ENCODE measurements at regions not wholly inside any gene's neighbourhood (a gene's known extent, or its start where the extent isn't known, plus 50 kb on each side); places are given as distances from the start of the nearest gene placed in this dataset.

DNA sequence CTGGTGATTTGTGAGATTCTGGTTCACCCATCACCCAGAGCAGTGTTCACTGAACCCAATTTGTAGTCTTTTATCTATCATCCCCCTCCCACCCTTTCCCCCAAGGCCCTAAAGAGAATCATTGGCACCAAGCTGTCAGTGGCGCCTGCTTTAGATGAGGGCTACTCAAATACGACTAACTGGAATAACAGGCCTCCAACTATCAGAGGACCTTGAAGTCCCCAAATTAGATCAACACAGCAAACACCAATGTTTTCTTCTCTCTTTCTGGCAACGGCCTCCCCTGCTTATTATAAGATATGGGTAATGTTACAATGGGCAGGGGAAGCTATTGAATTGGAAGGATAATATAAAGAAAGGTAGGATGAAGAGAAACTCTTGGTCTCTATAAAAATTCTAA lies 232.3 kb downstream of the SCG2 start:
- Histone ChIP-seq H3K9me3 (no peaks in the 10 kb centered on the region), H3K4me1 (ENCODE audit: low read depth) (no peaks in the 10 kb centered on the region), H3K4me3 (no peak overlapping the region), H3K36me3 (ENCODE audit: low read depth) (no peaks in the 10 kb centered on the region)
- intact Hi-C loops (cut with DNase I, micrococcal nuclease): no loop called here
- TF ChIP-seq, protein P1, sequence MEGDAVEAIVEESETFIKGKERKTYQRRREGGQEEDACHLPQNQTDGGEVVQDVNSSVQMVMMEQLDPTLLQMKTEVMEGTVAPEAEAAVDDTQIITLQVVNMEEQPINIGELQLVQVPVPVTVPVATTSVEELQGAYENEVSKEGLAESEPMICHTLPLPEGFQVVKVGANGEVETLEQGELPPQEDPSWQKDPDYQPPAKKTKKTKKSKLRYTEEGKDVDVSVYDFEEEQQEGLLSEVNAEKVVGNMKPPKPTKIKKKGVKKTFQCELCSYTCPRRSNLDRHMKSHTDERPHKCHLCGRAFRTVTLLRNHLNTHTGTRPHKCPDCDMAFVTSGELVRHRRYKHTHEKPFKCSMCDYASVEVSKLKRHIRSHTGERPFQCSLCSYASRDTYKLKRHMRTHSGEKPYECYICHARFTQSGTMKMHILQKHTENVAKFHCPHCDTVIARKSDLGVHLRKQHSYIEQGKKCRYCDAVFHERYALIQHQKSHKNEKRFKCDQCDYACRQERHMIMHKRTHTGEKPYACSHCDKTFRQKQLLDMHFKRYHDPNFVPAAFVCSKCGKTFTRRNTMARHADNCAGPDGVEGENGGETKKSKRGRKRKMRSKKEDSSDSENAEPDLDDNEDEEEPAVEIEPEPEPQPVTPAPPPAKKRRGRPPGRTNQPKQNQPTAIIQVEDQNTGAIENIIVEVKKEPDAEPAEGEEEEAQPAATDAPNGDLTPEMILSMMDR (IDR thresholded peaks at IDR 0.05): no peak
- ATAC-seq (no peak), DNase-seq (no peak)

DNA sequence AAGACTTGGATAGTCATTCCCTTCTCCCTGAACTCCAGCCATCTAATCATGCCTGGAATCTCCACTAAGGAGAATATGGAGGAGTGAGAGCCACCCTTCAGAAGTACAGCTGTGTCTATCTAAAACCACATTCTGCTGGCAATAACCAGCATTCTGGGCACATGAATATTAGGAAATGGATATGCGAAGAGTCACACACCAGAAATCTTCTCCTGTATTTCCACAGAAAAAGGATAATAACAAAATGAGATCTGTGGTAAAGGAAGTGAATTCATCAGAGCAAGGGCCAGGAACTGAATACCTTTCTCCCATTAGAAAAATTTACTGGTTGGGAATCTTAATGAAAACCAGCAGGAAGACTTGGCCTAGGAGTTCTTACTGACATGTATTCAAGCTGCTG lies 218.8 kb downstream of the SCG2 start:
- no peaks in the 10 kb centered on the region for H3K36me3 ChIP-seq (ENCODE audit: low read depth)
- ATAC-seq (no peak), DNase-seq (no peak)
- no peak overlapping the region for H3K4me3 ChIP-seq
- TF ChIP-seq, protein P1 (IDR thresholded peaks at IDR 0.05): no peak
- H3K9me3 ChIP-seq: no peaks in the 10 kb centered on the region
- H3K4me1 ChIP-seq (ENCODE audit: low read depth): no peaks in the 10 kb centered on the region
- intact Hi-C loops (cut with DNase I, micrococcal nuclease): no loop called here

GRCh38 chr2:223386189-223386588 lies 216.0 kb downstream of the SCG2 start:
- Histone ChIP-seq H3K4me3 (no peak overlapping the region), H3K9me3 (no peaks in the 10 kb centered on the region), H3K4me1 (ENCODE audit: low read depth) (no peaks in the 10 kb centered on the region), H3K36me3 (ENCODE audit: low read depth) (no peaks in the 10 kb centered on the region)
- ATAC-seq: no peak
- intact Hi-C loops (cut with DNase I, micrococcal nuclease): no loop called here
- TF ChIP-seq, protein P1 (IDR thresholded peaks at IDR 0.05): no peak
- no peak for DNase-seq

- TF ChIP-seq, protein P1 (IDR thresholded peaks at IDR 0.05): no peak
- DNase-seq: no peak
- H3K9me3 ChIP-seq: no peaks in the 10 kb centered on the region
- no peak for ATAC-seq
- no peaks in the 10 kb centered on the region for H3K4me1 ChIP-seq (ENCODE audit: low read depth)
- intact Hi-C loops (cut with DNase I, micrococcal nuclease): no loop called here
- no peak overlapping the region for H3K4me3 ChIP-seq
- no peaks in the 10 kb centered on the region for H3K36me3 ChIP-seq (ENCODE audit: low read depth)
Observed at GRCh38 chr2:223386984-223387383, 215.2 kb downstream of the SCG2 start.

GRCh38 chr2:223389624-223390023 lies 212.5 kb downstream of the SCG2 start:
- TF ChIP-seq, protein P1 (IDR thresholded peaks at IDR 0.05): no peak
- Histone ChIP-seq H3K36me3 (ENCODE audit: low read depth) (no peaks in the 10 kb centered on the region), H3K4me1 (ENCODE audit: low read depth) (no peaks in the 10 kb centered on the region), H3K9me3 (no peaks in the 10 kb centered on the region), H3K4me3 (no peak overlapping the region)
- intact Hi-C loops (cut with DNase I, micrococcal nuclease): no loop called here
- ATAC-seq (no peak), DNase-seq (no peak)

DNA sequence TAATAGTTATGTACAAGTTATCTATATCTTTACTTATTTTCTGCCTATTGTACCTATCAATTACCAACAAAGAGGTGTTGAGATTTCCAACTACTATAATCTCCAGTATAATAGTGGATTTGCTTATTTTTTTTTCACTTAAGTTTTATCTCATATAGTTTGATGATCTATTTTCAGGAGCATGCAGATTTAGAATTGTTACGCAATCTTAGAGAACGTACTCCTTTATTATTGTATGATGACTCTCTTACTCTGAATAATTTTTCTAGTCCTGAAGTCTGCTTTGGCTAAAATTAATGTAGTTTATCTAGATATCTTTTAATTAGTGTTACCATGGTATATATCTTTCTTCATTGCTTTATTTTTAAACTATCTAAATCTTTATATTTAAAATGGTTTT lies 205.2 kb downstream of the SCG2 start:
- TF ChIP-seq, protein P1 (IDR thresholded peaks at IDR 0.05): no peak
- Histone ChIP-seq H3K36me3 (ENCODE audit: low read depth) (no peaks in the 10 kb centered on the region), H3K4me3 (no peak overlapping the region), H3K4me1 (ENCODE audit: low read depth) (no peaks in the 10 kb centered on the region), H3K9me3 (no peaks in the 10 kb centered on the region)
- DNase-seq (no peak), ATAC-seq (no peak)
- intact Hi-C loops (cut with DNase I, micrococcal nuclease): no loop called here
